ENCODE measurements at regions not wholly inside any gene's neighbourhood (a gene's known extent, or its start where the extent isn't known, plus 50 kb on each side); places are given as distances from the start of the nearest gene placed in this dataset.

DNA sequence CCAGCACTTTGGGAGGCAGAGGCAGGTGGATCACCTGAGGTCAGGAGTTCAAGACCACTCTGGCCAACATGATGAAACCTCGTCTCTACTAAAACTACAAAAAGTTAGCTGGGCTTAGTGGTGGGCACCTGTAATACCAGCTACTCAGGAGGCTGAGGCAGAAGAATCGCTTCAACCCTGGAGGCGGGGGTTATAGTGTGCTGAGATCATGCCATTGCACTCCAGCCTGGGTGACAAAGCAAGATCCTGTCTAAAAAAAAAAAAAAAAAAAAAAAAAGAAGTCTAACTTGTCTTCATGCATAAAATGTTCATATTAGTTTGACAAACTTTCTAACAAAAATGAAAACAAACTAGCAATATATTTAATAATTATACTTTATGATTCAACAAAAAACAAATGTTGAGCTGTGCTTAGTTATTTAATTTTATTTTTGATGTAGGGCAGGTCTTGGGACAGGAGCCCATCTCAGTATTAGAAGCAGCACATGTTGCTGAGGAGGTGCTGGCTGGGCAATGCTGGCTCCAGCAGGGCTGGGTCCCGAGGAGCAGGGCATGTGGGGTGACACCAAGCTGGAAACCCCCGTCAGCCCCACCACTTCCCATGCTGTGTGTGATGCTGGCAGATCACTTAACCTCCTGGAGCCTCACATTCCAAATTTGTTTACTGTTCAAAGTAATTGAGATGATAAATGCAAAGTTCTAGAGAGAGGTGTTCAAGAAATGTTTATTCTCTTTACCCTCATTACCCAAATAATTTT is 335.3 kb upstream of the KLF6 start:
- no peak for DNase-seq (ENCODE audit: low spot score)

DNA sequence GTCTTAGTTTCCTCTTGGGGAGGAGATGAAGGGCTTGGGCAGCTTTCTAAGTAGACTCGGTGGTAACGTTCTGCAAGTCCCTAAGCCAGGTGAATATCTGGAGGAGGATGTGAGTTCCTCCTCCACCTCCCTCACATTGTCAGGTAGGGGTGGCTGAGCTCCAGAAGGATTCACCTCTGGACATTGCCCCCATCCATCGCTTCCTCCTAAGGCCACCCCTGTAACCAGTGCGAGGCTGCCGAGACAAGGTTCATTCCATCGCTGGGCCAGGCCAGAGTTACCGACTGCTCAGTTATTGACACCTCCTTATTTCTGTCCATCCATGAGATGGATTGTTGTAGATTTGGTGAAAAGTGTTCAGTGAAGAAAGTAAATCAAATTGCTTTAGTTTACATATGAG is 334.1 kb upstream of the KLF6 start:
- no peak for DNase-seq (ENCODE audit: low spot score)

DNA sequence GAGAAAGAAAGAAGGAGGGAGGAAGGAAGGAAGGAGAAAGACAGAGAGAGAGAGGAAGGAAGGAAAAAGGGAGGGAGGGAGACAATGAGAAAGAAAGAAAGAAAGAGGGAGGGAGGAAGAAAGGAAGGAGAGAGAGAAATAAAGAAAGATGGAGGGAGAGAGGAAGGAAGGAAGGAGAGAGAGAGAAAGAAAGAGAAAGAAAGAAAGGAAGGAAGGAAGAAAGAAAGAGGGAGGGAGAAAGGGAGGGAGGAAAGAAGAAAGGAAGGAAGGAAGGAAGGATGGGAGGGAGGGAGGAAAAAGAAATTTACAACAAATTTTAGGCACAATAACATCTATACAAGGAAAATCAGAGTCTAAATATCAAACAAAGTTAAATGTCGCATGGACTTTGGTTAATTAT is 332.6 kb upstream of the KLF6 start:
- DNase-seq (ENCODE audit: low spot score), result no peak

DNA sequence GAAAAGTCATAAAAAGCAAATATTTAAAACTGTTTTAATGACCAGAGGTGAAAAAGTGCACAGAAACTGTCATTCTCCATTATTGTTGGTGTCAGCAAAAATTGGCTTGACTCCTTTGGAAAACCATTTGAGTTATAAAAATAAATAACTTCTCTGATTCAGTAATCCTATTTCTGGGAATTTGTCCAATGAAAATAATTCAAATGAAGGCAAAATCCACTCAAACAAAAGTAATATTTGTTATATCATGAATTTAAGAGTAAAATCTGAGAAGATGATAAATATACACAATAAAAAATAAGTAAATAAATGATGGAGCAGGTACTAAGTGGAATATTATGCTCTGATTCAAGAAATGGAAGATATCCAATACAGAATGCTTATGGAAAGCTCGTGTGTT is 326.6 kb upstream of the KLF6 start:
- DNase-seq (ENCODE audit: low spot score), result no peak

DNA sequence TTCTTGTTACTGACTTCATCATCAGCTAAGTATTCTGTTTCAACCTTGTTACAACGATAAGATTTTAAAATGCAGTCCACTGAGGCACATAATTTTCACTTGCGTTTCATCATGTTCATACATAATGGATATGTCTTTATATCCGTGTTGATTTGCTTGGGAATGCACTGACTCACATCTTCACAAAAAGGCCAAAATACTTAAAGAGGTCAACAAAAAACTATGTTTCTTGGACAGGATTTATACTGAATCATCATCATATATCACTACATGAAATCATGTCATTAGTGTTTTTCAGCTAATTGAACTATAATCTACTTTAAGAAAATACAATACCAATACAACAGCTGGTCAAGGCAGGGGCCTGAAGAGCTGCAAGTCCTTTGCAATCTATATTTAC is 324.5 kb upstream of the KLF6 start:
- no peak for DNase-seq (ENCODE audit: low spot score)

DNA sequence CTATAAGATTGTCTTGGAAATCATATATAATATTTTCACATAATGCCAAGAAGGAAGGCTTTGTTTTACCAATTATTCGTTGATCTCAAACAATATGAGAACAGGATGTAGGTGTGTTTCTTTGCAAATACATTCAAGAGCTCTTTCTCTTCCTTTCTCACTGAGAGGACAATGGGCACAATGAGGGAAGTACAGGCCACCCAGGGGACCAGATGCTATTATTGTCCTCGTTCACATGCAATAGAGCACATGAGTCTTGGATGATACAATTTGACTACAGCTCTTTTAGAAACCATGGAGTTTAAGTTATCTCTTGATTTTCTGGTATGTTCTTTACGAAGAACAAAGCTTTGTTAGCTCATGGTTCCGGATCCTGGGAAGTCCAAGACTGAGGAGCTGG is 323.7 kb upstream of the KLF6 start:
- DNase-seq (ENCODE audit: low spot score), result no peak

DNA sequence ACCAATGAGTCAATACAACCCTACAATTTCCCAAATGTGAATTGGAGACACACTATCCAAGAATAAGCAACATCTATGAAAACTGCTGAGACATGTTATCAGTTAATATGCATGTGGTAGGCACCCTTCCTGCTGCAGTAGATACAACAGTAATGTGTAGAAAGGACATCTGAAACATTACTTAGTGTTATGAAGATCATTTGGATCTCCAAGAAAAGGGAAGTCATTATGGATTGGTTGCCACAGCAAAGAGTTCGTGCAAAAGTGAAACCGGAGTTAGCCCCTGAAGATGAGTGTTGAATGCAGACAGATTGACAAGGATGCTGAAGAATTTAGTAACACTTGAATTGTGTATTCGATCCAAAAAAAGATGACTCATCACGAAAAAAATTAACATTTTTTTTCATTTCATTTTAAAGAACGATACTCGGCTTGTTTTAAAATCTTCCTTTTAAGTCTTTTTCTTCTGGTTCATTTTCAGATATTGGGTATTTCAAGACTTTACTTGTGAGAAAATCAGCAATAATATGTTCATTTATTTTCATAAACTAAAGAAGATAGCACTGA is 322.4 kb upstream of the KLF6 start:
- DNase-seq (ENCODE audit: low spot score), result no peak

DNA sequence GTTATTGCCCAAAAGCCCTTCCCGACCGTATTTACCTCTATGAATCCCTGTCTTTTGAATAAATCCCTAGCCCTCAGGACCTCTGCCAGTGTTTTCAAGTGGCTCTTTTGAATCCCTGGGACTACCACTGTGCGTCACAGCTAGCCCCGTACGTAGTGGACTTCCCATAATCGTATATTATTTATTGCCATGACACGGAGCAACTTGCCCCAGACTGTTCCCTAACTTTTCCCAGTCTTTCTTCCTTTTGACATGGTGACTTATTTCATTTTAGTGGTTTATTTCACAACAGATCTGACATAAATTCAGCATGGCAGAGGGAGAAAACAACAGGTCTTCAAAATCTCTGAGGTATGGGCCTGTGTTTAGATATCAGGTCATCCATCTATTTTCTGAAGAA is 318.6 kb upstream of the KLF6 start:
- DNase-seq (ENCODE audit: low spot score), result no peak

DNA sequence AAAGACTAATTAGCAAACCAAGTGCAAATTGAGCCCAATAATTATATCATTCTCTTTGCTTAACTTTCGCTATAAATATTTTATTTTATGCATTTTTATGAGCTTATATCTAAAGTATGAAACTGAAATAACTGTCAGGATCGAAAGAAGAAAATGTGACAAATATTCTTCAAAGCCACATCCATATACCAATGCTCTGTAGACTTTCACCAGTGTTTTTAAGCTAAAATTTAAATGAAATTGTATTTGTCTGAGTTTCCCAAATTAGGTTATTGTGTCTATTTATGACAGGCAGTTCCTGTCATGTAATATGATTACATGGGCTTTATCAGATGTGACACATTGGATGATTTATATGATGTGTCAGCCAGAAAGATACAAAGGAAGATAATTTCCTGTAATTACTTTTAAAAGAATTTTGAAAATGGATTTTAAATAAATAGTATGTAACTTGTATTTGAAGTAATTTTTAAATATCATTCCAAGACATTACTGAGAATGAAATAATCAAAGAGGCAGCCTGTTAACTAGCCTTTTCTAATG is 317.9 kb upstream of the KLF6 start:
- no peak for DNase-seq (ENCODE audit: low spot score)

DNA sequence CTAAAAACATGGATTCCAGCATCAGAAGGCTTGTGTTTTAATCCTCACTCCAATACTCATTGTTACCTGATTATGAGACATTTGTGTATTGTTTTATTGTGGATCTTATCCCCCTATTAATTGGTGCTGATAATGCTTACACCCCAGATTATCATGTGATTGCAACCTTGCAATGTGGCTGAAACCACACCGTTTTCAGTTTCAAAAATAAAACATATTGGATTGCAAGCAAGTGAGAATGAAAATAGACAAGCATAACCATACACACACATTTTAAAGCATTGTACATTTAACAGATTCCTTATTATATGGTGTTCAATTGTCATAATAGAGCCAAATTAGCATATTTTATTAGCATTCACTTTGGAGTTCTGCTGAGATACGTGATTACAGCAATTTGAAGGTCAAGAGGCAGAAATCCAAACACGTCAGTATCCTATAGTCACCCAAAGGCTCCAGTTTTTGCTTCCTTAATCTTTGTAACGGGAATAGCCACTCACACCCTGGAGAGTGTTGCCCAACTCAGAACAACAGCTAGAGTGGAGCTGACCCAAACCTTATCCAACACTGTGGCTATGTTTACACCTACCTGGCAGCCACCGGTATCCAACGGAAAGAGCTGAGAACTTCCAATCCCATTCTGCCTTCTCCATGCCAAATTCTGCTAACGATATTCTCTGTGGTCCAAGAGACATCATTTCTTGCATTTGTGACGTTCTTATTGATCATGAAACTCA is 317.1 kb upstream of the KLF6 start:
- DNase-seq (ENCODE audit: low spot score), result no peak

DNA sequence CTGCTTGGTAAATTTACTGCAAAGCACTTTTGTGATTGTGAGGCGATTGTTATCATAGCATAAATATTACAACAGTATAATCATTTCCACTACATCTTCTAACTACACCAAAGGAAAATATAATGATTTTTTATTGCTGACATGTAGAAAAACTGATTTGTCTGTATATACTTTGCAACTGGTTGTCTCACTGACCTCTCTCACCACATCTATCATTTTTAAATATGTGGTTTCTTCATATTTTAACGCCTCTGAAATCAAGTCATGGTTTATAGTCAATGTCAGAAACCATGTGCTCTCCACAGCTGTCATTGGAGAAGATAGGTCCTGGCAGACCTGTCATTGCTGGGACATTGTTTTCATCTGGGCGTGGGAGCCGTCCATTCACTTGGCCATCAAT is 315.4 kb upstream of the KLF6 start:
- DNase-seq (ENCODE audit: low spot score), result no peak

DNA sequence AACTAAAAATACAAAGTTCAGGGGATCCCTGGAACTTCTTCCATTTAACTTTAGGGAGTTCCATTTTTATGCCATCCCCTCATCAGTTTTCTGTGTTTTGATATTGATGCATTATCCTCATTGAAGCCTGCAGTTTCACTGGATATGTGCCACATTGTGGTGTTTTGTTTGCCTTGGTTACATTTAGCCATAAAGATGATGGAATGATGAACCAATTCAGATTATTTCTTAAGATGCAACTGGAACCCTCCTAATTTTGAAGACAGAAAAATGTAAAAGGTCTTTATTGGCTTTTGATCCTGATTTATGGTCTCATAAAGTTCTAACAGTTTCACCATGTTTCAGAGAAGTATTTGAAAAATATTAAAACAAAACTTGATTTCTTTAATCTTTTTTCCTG is 314.2 kb upstream of the KLF6 start:
- DNase-seq (ENCODE audit: low spot score), result no peak

DNA sequence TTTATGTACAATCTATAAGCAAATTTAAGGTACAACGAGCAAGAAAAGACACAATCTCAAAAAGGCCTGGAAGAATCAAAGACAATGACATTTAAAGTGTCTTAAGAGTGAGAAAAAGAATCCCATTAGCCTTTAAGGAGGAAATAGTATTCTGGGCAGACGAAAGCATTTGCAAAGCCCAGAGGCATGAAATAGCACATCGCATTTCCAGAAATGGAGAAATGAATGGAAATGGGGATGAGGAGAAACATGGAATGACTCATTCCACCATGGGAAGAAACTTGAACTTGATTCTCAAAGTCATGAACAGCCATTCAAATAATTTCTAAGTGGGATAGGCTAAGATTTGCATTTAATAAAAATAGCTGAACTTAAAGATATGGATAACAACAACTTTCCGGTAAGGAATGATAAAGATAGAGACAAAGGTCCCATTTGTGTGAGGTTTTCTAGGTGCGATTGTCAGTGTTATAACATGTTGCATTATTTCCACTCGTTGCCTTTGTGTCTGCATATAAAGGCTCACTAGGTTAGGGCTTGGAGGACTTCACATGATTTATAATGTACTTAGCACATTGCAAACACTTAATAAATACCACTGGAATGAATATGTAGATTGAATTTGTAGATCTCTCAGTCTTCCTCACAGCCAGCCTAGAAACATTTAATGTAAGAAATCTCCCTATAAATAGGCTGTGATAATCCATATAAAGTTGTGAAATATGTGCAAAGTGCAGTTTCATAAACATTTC is 310.3 kb upstream of the KLF6 start:
- DNase-seq (ENCODE audit: low spot score), result no peak

DNA sequence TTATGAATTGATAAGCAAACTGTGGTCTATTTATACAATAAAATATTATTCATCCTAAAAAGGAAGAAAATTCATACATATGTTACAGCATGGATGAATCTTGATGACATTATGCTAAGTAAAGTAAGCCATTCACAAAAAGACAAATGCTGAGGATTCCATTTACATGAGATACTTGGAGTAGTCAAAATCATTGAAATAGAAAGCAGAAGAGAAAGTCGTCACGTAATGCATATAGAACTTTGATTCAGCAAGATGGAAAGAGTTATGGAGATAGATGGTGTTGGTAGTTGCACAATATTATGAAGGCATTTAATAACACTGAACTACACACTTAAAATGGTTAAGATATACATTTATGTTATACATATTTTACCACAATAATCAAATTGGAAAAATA is 309.7 kb upstream of the KLF6 start:
- no peak for DNase-seq (ENCODE audit: low spot score)

DNA sequence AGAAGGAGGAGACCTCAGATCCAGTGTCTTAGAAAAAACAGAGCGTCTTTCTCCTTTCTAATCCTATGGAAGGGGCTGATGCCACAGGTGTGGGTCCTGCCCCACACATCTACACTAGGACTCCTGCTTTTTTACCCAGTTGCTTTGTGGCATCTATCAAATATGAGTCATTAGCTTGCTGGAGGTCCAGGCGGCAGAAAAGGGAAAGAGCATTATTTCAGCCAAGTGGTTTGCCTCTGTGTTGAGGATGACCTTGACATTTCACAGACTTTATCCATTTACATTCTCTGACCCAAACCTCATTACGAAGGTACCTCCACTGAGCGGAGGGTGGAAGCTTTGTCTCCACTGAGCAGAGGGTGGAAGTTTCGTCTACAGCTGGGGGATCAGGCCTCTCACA is 308.4 kb upstream of the KLF6 start:
- DNase-seq (ENCODE audit: low spot score), result no peak

DNA sequence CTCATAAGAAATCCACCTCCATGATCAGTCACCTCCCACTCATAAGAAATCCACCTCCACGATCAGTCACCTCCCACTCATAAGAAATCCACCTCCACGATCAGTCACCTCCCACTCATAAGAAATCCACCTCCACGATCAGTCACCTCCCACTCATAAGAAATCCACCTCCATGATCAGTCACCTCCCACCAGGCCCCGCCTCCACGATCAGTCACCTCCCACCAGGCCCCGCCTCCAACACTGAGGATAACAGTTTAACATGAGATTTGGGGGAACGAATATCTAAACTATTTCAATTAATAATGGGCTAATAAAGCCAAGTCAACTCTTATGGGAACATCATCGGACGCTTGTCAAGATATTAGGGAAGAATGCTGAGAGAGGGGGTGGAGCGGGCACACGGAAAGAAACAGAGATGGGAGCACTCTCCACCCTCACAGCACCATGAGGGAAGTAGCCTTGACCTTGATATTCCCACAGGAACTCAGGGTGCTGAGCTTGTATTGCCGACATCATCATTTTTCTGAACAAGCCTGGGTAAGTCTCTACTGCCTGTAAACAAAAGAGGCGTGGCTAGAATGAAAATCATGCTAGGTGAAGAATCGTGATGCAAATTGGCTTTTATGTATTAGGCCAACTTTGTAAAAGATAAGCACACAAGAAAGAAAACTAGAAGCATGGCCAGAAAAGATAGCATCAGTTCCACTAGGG is 303.5 kb upstream of the KLF6 start:
- DNase-seq (ENCODE audit: low spot score), result no peak

DNA sequence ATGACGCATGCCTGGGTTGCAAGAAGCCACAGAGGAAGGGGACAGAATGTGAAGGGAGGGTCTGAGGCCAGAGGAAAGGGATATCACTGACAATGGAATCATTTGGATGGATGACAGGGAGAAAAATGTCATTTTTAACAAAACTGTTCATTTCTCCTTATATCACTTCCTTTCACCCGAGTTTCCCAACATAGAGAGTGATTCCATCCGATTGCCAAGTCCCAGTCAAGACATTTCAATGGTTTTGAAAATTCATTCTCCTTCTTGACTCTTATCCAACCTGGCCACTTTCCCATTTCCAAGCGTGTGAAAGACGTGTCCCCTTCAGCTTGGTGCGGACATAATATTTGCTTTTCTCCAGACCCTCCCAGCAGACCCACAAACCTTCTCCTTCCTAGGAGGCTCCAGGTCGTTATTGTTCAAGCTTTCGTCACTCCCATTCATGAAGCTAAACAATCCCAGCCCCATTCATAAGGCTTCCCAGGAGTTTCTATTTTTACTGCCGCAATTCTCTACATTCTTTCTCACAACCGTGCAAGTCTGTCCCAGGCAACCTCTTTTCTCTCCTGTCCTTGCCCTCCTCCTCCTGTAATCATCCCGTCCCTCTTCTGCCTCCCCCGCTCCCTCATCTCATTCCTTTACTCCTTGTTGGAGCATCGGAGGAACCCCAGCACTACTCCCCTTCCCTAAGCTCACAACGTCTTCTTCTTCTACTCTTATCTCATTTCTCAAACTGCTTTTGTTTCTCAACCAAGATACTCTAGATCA is 301.3 kb upstream of the KLF6 start:
- no peak for DNase-seq (ENCODE audit: low spot score)

DNA sequence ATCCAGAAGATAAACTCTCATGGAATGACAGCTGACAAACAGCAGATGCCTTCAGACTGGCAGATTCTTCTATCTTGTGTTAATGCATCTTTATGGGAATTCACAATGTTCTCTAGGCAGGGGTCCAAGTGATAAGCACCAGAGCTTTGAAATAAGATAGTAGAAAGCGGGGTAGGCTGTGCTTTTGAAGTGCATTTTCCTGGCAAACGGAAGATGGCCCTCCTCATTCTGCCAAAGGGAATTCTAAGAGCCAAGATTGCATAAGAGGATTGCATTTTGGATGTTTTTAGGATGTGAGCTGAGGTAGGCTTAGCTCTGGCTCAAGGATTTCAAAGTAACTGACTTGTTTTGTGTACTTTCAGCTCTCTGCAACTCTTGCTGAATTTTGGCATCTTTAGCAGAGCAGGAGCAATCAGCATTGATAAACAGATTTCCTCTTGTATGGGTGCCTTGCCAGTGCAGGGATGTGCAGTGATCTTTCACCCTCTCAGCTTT is 298.5 kb upstream of the KLF6 start:
- DNase-seq (ENCODE audit: low spot score), result peak; percentile 98

DNA sequence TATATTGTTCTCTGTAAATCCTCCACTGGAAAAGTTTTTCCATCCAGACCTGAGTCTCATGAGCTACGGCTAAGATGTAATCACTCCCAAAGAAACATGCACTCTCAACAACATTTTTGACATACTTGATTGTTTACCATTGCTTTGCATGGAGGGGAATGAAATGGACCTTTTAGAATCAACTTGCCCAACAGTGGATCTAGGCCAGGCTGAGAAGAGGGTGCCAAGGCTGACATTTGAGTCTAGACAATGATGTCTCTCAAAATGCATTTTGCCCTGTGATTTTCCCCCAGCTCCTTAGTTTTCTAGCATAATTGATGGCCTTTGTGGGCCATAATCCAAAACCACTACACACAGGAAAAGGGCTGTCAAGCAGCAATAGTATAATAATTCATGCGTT is 297.9 kb upstream of the KLF6 start:
- peak; percentile 55 for DNase-seq (ENCODE audit: low spot score)

DNA sequence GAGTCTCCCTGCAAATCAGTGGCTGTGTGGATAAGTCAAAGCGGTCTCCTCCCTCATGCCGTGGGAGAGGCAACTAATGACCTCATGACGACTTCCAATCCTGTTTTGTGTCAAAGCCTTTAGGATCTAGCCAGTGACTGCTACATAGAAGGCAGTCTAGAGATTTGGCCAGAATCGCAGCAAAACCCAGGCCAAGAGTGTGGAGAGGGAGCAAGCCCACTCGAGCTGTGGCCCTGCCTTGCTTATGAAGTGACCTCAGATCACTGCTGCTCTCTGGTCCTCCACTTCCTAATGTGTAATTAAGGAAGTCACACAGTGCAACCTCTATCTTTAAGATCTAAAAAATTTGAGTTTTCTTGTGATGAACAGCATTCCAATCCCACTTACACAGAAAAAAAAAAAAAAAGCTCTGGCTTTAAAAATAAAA is 296.7 kb upstream of the KLF6 start:
- DNase-seq (ENCODE audit: low spot score), result peak; percentile 95

Measured in umbilical cord (tissue), 1 donor.